Brain microvascular endothelial cell (primary cell): ENCODE measurements at regions not wholly inside any gene's neighbourhood (a gene's known extent, or its start where the extent isn't known, plus 50 kb on each side); places are given as distances from the start of the nearest gene placed in this dataset.

Experiments
- DNase-seq: peaks from one replicate; pipeline ENCODE4 v3.0.0-alpha.2; 2020
- H3K27ac ChIP-seq: fragments of 250-450 bp; sonication (Bioruptor Pico); 2 replicates; pipeline ENCODE4 v1.5.1; 2020; ENCODE audit warnings: mild to moderate bottlenecking, moderate library complexity
- H3K27me3 ChIP-seq: fragments of 250-450 bp; sonication (Bioruptor Pico); replicated peaks from 2 replicates; pipeline ENCODE4 v1.5.1; 2020; ENCODE audit warnings: mild to moderate bottlenecking
- H3K36me3 ChIP-seq: fragments of 250-450 bp; sonication (Bioruptor Pico); replicated peaks from 2 replicates; pipeline ENCODE4 v1.5.1; 2020; ENCODE audit warnings: mild to moderate bottlenecking
- H3K4me3 ChIP-seq: 2 replicates; pipeline ENCODE4 v1.5.1; 2011; ENCODE audit warnings: low read depth, mild to moderate bottlenecking, control low read depth, low read length, moderate library complexity
- CTCF ChIP-seq: IDR thresholded peaks from 2 replicates; pipeline ENCODE4 v1.5.1; 2011; ENCODE audit warnings: low read depth, mild to moderate bottlenecking, moderate library complexity, low read length, control low read depth, inconsistent platforms; ENCODE audit errors: missing control alignments
- in situ Hi-C: cut with HindIII; loops from 2 replicates; pipeline ENCODE4 v1.10.0; 2017; ENCODE audit warnings: low sequenced_read_pairs, low pct_ligation_motif_present

GRCh38 chr4:31955346-31955745 lies 1235.2 kb downstream of the PCDH7 start:
- in situ Hi-C loops, result no loop called here
- no peak overlapping the region for H3K27ac ChIP-seq
- H3K27me3 ChIP-seq, result no peaks in the 10 kb centered on the region
- DNase-seq, result no peak
- H3K36me3 ChIP-seq, result no peaks in the 10 kb centered on the region
- no peak for TF ChIP-seq CTCF
- H3K4me3 ChIP-seq, result no peak overlapping the region

- Histone ChIP-seq H3K27ac (no peak overlapping the region), H3K36me3 (no peaks in the 10 kb centered on the region), H3K27me3 (no peaks in the 10 kb centered on the region), H3K4me3 (no peak overlapping the region)
- DNase-seq, result no peak
- TF ChIP-seq CTCF, result no peak
- in situ Hi-C loops, result no loop called here
Measured at GRCh38 chr4:31959972-31960371, 1239.8 kb downstream of the PCDH7 start.

- no peaks in the 10 kb centered on the region for H3K36me3 ChIP-seq
- no peak for DNase-seq
- no peak overlapping the region for H3K4me3 ChIP-seq
- no peak for TF ChIP-seq CTCF
- H3K27ac ChIP-seq, result no peak overlapping the region
- H3K27me3 ChIP-seq, result no peaks in the 10 kb centered on the region
- in situ Hi-C loops, result no loop called here
Measured at GRCh38 chr4:31964685-31965084, 1244.5 kb downstream of the PCDH7 start.

- no peak for DNase-seq
- in situ Hi-C loops, result no loop called here
Measured at GRCh38 chr4:31968842-31969241, 1248.7 kb downstream of the PCDH7 start.

GRCh38 chr4:31974490-31975002 lies 1254.4 kb downstream of the PCDH7 start:
- H3K36me3 ChIP-seq, result no peaks in the 10 kb centered on the region
- H3K27ac ChIP-seq, result no peak overlapping the region
- no peaks in the 10 kb centered on the region for H3K27me3 ChIP-seq
- DNase-seq, result no peak
- in situ Hi-C loops, result no loop called here
- TF ChIP-seq CTCF, result no peak
- H3K4me3 ChIP-seq, result no peak overlapping the region

More at GRCh38 chr4:31968842-31969241, 1248.7 kb downstream of the PCDH7 start:
- Histone ChIP-seq H3K27me3 (no peaks in the 10 kb centered on the region), H3K4me3 (no peak overlapping the region), H3K36me3 (no peaks in the 10 kb centered on the region), H3K27ac (no peak overlapping the region)
- TF ChIP-seq CTCF, result no peak

GRCh38 chr4:31979988-31980387 lies 1259.8 kb downstream of the PCDH7 start:
- Histone ChIP-seq H3K27me3 (no peaks in the 10 kb centered on the region), H3K27ac (no peak overlapping the region), H3K4me3 (no peak overlapping the region), H3K36me3 (no peaks in the 10 kb centered on the region)
- in situ Hi-C loops, result no loop called here
- no peak for DNase-seq
- no peak for TF ChIP-seq CTCF
